Neural progenitor cell (in vitro differentiated cells): ENCODE measurements at regions not wholly inside any gene's neighbourhood (a gene's known extent, or its start where the extent isn't known, plus 50 kb on each side); places are given as distances from the start of the nearest gene placed in this dataset.

ENCODE experiments used
- DNase-seq: peaks from one replicate; pipeline ENCODE4 v3.0.0-alpha.2; 2016; ENCODE audit warnings: low spot score
- H2AFZ ChIP-seq: fragments of 200-600 bp; sonication (generic); replicated peaks from 2 replicates; pipeline ENCODE4 v1.6.1; 2016; ENCODE audit warnings: antibody characterized with exemption
- H3F3A ChIP-seq: fragments of 200-600 bp; sonication (generic); 2 replicates; pipeline ENCODE4 v1.6.1; 2016; ENCODE audit warnings: antibody characterized with exemption, low read depth
- H3K27ac ChIP-seq: fragments of 200-600 bp; sonication (generic); 2 replicates; pipeline ENCODE4 v1.5.1; 2016; ENCODE audit warnings: mild to moderate bottlenecking
- H3K27me3 ChIP-seq: fragments of 200-600 bp; sonication (generic); 2 replicates; pipeline ENCODE4 v1.6.1; 2016; ENCODE audit warnings: mild to moderate bottlenecking, moderate library complexity
- H3K36me3 ChIP-seq: fragments of 200-600 bp; sonication (generic); 2 replicates; pipeline ENCODE4 v1.5.1; 2016
- H3K4me1 ChIP-seq: fragments of 200-600 bp; sonication (generic); 2 replicates; pipeline ENCODE4 v1.6.1; 2016; ENCODE audit warnings: mixed run types
- H3K4me2 ChIP-seq: fragments of 200-600 bp; sonication (generic); 2 replicates; pipeline ENCODE4 v1.6.1; 2016
- H3K4me3 ChIP-seq: fragments of 200-600 bp; sonication (generic); 2 replicates; pipeline ENCODE4 v1.5.1; 2016
- H3K79me2 ChIP-seq: fragments of 200-600 bp; sonication (generic); 2 replicates; pipeline ENCODE4 v1.6.1; 2016; ENCODE audit warnings: low read depth
- H3K9ac ChIP-seq: fragments of 200-600 bp; sonication (generic); 2 replicates; pipeline ENCODE4 v1.6.1; 2016
- H3K9me3 ChIP-seq: fragments of 200-600 bp; sonication (generic); 2 replicates; pipeline ENCODE4 v1.5.1; 2016; ENCODE audit warnings: low read depth
- H4K20me1 ChIP-seq: fragments of 200-600 bp; sonication (generic); 2 replicates; pipeline ENCODE4 v1.6.1; 2016; ENCODE audit warnings: low read depth
- H3K27ac Mint-ChIP-seq: 3 replicates; pipeline ENCODE4 v1.8.0; 2021; ENCODE audit warnings: mixed read lengths
- H3K27me3 Mint-ChIP-seq: 2 replicates; pipeline ENCODE4 v1.8.0; 2022; ENCODE audit warnings: low read depth, mild to moderate bottlenecking, inconsistent platforms, moderate library complexity, mixed read lengths; ENCODE audit not compliant: insufficient read depth
- H3K36me3 Mint-ChIP-seq: 3 replicates; pipeline ENCODE4 v1.8.0; 2021; ENCODE audit warnings: mixed read lengths
- H3K4me1 Mint-ChIP-seq: 3 replicates; pipeline ENCODE4 v1.8.0; 2021; ENCODE audit warnings: mixed read lengths
- H3K4me3 Mint-ChIP-seq: 3 replicates; pipeline ENCODE4 v1.8.0; 2021; ENCODE audit warnings: mild to moderate bottlenecking, moderate library complexity, mixed read lengths
- H3K9me3 Mint-ChIP-seq: 3 replicates; pipeline ENCODE4 v1.8.0; 2020; ENCODE audit warnings: mixed read lengths
- CTCF ChIP-seq: fragments of 200-600 bp; sonication (generic); IDR thresholded peaks from 2 replicates; pipeline ENCODE4 v1.5.1; 2017; ENCODE audit warnings: antibody characterized with exemption, mild to moderate bottlenecking
- EZH2 ChIP-seq: fragments of 200-600 bp; sonication (generic); IDR thresholded peaks from 2 replicates; pipeline ENCODE4 v1.6.1; 2017; ENCODE audit warnings: antibody characterized with exemption, mild to moderate bottlenecking, moderate library complexity
- EZH2phosphoT487 ChIP-seq: fragments of 200-600 bp; sonication (generic); IDR thresholded peaks from 2 replicates; pipeline ENCODE4 v1.6.1; 2017; ENCODE audit warnings: antibody characterized with exemption

- H2AFZ ChIP-seq, result no peak overlapping the region
- DNase-seq, result no peak
- peaks cover 11% of the 10 kb centered on the region for H3K9me3 Mint-ChIP-seq
- no peak overlapping the region for H3K4me3 ChIP-seq
- H3K27me3 Mint-ChIP-seq, result no peaks in the 10 kb centered on the region
- H3K27ac Mint-ChIP-seq, result no peak overlapping the region
- no peak overlapping the region for H3K9ac ChIP-seq
- H3K4me2 ChIP-seq, result no peak overlapping the region
- no peaks in the 10 kb centered on the region for H3K79me2 ChIP-seq
- no peaks in the 10 kb centered on the region for H3F3A ChIP-seq
- H3K4me3 Mint-ChIP-seq, result no peak overlapping the region
- no peaks in the 10 kb centered on the region for H3K4me1 Mint-ChIP-seq
- no peaks in the 10 kb centered on the region for H4K20me1 ChIP-seq
- H3K36me3 ChIP-seq, result no peaks in the 10 kb centered on the region
- H3K27ac ChIP-seq, result no peak overlapping the region
- H3K36me3 Mint-ChIP-seq, result no peaks in the 10 kb centered on the region
- H3K4me1 ChIP-seq, result no peaks in the 10 kb centered on the region
- no peaks in the 10 kb centered on the region for H3K27me3 ChIP-seq
- no peaks in the 10 kb centered on the region for H3K9me3 ChIP-seq
- no peak for TF ChIP-seq CTCF
- TF ChIP-seq EZH2, result no peak
- TF ChIP-seq EZH2phosphoT487, result no peak
Observed at GRCh38 chr13:33684874-33685273, 133.1 kb upstream of the RFC3 start.

GRCh38 chr13:33686772-33687480 lies 131.0 kb upstream of the RFC3 start:
- no peak overlapping the region for H3K27ac Mint-ChIP-seq
- no peak overlapping the region for H3K4me3 Mint-ChIP-seq
- Histone ChIP-seq H3K9ac (no peak overlapping the region), H3K36me3 (no peaks in the 10 kb centered on the region), H3K4me2 (no peak overlapping the region), H3K4me1 (no peaks in the 10 kb centered on the region), H3K4me3 (no peak overlapping the region), H3K79me2 (no peaks in the 10 kb centered on the region), H3K9me3 (no peaks in the 10 kb centered on the region), H3F3A (no peaks in the 10 kb centered on the region), H3K27me3 (no peaks in the 10 kb centered on the region), H4K20me1 (no peaks in the 10 kb centered on the region), H2AFZ (no peak overlapping the region), H3K27ac (no peak overlapping the region)
- DNase-seq, result no peak
- TF ChIP-seq EZH2phosphoT487 (no peak), EZH2 (no peak), CTCF (no peak)
- H3K4me1 Mint-ChIP-seq, result no peaks in the 10 kb centered on the region
- H3K9me3 Mint-ChIP-seq, result peaks cover 4% of the 10 kb centered on the region
- H3K36me3 Mint-ChIP-seq, result no peaks in the 10 kb centered on the region
- H3K27me3 Mint-ChIP-seq, result no peaks in the 10 kb centered on the region

- Histone ChIP-seq H3K4me1 (no peaks in the 10 kb centered on the region), H3K9me3 (no peaks in the 10 kb centered on the region), H2AFZ (no peak overlapping the region), H3F3A (no peaks in the 10 kb centered on the region), H3K4me2 (no peak overlapping the region), H4K20me1 (no peaks in the 10 kb centered on the region), H3K27me3 (no peaks in the 10 kb centered on the region), H3K27ac (no peak overlapping the region), H3K9ac (no peak overlapping the region), H3K4me3 (no peak overlapping the region), H3K36me3 (no peaks in the 10 kb centered on the region), H3K79me2 (no peaks in the 10 kb centered on the region)
- no peak overlapping the region for H3K27ac Mint-ChIP-seq
- no peaks in the 10 kb centered on the region for H3K27me3 Mint-ChIP-seq
- no peaks in the 10 kb centered on the region for H3K36me3 Mint-ChIP-seq
- H3K4me3 Mint-ChIP-seq, result no peak overlapping the region
- peaks cover 7% of the 10 kb centered on the region for H3K9me3 Mint-ChIP-seq
- TF ChIP-seq CTCF (no peak), EZH2 (no peak)
- no peak for DNase-seq
- no peaks in the 10 kb centered on the region for H3K4me1 Mint-ChIP-seq
Observed at GRCh38 chr13:33690354-33690753, 127.6 kb upstream of the RFC3 start.
